DOHH2 (cell line): ENCODE measurements at regions not wholly inside any gene's neighbourhood (a gene's known extent, or its start where the extent isn't known, plus 50 kb on each side); places are given as distances from the start of the nearest gene placed in this dataset.

Source experiments
- CTCF ChIP-seq: fragments of 200-600 bp; sonication (generic); IDR thresholded peaks from one replicate; pipeline ENCODE4 v1.5.1; 2014; ENCODE audit warnings: antibody characterized with exemption, mild to moderate bottlenecking, low read depth, low read length; ENCODE audit not compliant: poor library complexity, severe bottlenecking
- EZH2phosphoT487 ChIP-seq: fragments of 200-600 bp; sonication (generic); IDR thresholded peaks from 2 replicates; pipeline ENCODE4 v1.6.1; 2017; ENCODE audit warnings: borderline replicate concordance, mild to moderate bottlenecking, antibody characterized with exemption, low read length, moderate library complexity, mixed read lengths

DNA sequence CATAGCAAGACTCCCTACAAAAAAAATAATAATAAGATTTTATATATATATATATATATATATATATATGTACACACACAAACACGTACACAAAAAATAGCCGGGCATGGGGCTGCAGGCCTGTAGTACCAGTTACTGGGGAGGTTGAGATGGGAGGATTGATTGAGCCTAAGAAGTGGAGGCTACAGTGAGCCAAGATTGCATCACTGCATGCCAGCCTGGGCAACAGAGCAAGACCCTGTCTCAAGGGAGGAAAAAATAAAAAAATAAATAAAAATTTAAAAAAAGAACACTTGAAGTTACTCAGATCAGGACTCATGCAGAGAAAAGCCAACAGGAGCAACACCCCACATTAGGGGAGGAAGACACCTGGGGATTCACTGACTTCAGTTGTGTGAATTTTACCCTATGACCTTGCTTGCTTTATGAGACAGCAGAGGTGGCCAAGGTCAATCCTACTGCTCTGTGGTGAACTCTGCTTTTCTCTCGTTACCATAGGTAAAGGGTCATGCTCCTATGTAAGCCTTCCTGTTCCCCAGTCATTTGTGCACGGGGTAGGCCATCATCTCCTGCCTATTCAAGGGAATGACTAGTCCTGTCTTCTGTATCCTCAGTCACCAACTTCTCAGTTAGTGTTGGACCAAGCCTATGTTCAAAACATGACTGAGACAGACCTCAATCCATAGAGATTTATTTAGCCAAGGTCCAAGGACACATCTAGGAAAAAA lies 1119.8 kb upstream of the TMEM132C start:
- TF ChIP-seq CTCF: no peak
- no peak for TF ChIP-seq EZH2phosphoT487
